Neuron (in vitro differentiated cells): ENCODE measurements at regions not wholly inside any gene's neighbourhood (a gene's known extent, or its start where the extent isn't known, plus 50 kb on each side); places are given as distances from the start of the nearest gene placed in this dataset.

ENCODE experiments used
- H2AFZ ChIP-seq: one replicate; pipeline ENCODE4 v1.6.1; 2013; ENCODE audit warnings: low read depth, mild to moderate bottlenecking, inconsistent platforms, low read length, moderate library complexity
- H3K27me3 ChIP-seq: one replicate; pipeline ENCODE4 v1.6.1; 2013; ENCODE audit warnings: low read length; ENCODE audit not compliant: insufficient read depth
- H3K36me3 ChIP-seq: one replicate; pipeline ENCODE4 v1.6.1; 2013; ENCODE audit warnings: low read length; ENCODE audit not compliant: insufficient read depth
- H3K4me1 ChIP-seq: one replicate; pipeline ENCODE4 v1.6.1; 2013; ENCODE audit warnings: low read length; ENCODE audit not compliant: insufficient read depth
- H3K4me3 ChIP-seq: 2 replicates; pipeline ENCODE4 v1.5.1; 2013; ENCODE audit warnings: mild to moderate bottlenecking, low read length, moderate library complexity
- H3K9me3 ChIP-seq: one replicate; pipeline ENCODE4 v1.6.1; 2013; ENCODE audit warnings: low read length

DNA sequence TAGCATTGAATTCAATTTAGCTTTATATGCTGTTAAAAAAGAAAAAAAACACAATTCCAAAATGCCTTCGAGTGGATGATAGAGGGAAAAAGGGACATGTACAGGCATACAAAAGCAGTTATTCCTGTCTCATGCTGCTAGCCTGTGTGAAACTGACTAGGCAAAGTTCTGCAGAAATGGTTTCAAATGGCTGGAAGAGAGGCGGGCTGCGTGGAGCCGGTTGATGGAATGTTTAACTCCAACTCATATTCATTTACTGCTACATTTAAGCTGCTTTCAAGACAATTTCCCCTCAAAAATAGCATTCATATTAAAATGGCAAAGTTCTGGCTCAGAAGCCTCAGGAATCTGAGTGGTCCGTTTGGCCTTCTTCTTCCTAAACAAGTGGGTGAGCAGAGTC, 143.8 kb upstream of the PPARGC1A start:
- H3K4me1 ChIP-seq, result no peaks in the 10 kb centered on the region
- H3K36me3 ChIP-seq, result no peaks in the 10 kb centered on the region
- H3K27me3 ChIP-seq, result no peaks in the 10 kb centered on the region
- H3K4me3 ChIP-seq, result no peak overlapping the region
- H3K9me3 ChIP-seq, result no peaks in the 10 kb centered on the region
- H2AFZ ChIP-seq, result no peak overlapping the region

DNA sequence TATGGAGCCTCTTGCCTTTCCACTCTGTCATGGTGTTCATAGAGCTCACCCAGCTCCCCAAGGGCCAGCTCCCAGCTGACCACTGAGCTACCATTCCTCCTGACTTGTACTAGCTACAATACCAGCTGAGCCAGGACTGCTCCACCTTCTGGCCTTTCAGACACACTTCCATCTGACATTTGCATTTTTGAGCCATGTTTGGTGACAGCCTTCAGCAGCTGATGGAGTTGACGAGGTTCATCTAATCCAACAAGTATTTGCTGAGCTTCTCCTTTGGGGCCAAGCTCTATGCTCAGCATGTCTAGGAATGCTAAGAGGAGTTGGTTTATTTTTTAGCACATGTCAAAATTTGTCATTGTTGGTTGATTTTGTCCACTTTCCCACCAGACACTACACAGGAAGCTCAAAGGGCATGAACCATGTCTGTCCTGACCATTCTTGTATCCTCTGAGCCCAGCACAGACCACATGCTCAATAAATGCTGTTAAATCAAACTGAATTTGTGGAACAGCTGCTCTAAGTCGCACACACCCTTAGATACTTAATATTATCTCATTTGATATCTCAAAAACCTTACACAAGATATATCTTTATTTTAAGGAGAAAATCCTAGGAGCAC, 142.6 kb upstream of the PPARGC1A start:
- H3K4me3 ChIP-seq, result no peak overlapping the region
- no peaks in the 10 kb centered on the region for H3K36me3 ChIP-seq
- no peaks in the 10 kb centered on the region for H3K4me1 ChIP-seq
- H3K27me3 ChIP-seq, result no peaks in the 10 kb centered on the region
- no peaks in the 10 kb centered on the region for H3K9me3 ChIP-seq
- H2AFZ ChIP-seq, result no peak overlapping the region

DNA sequence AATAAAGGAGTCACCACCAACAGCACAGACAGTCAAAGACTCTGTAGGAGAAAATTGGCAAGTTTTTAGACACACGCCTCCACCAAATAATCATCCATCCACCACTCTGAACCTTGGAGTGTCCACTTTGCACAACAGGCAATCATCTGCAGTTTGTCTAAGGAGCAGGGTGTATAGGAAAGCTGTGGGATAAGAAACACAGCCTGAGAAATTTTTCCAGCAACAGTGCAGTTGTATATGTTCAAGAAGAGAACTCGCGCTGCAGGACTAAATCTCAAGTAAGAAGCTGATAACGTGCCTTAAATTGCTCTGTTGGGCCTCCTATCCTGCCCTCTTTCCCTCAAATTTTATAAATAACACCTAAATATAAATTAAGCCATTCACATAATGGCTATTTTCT, 136.7 kb upstream of the PPARGC1A start:
- no peaks in the 10 kb centered on the region for H3K9me3 ChIP-seq
- no peak overlapping the region for H2AFZ ChIP-seq
- no peaks in the 10 kb centered on the region for H3K36me3 ChIP-seq
- no peaks in the 10 kb centered on the region for H3K27me3 ChIP-seq
- H3K4me3 ChIP-seq, result no peak overlapping the region
- H3K4me1 ChIP-seq, result no peaks in the 10 kb centered on the region

DNA sequence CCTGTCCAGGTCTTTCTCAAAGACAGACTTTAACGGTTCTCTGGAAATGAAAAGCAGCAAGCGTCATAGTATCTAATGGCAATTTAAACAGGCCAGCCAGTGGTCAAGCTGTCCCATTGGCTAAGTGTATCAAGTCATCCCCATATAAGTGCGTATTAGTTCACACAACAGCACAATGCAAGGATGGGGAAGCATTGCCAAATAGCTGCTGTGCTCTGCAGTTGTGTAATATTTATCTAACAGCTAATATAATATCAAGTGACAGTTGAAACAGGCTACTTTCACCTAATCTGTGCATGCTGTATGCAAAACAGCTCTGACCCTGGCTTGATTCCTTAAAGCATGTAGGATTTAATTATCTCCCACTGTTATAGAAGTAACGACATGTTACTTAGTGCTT, 134.8 kb upstream of the PPARGC1A start:
- no peaks in the 10 kb centered on the region for H3K4me1 ChIP-seq
- no peaks in the 10 kb centered on the region for H3K36me3 ChIP-seq
- no peaks in the 10 kb centered on the region for H3K27me3 ChIP-seq
- H2AFZ ChIP-seq, result no peak overlapping the region
- no peaks in the 10 kb centered on the region for H3K9me3 ChIP-seq
- H3K4me3 ChIP-seq, result no peak overlapping the region

DNA sequence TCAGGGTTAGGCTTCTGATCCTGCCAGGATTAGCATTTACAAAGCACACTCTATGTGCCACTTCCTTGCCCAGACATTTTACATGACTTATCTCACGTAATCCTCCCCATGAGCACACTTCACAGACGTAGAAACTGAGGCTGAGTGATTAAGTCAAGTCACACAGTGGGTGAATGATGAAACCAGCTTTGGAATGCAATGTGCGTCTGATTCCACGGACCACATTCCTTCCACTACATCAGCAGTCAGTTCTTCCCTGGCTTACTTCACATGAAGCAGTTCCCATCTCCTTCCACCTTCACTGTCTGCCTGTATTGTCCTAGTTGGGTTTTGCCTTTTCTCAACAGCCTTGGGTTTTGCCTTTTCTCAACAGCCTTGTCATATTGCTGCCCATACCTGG, 134.3 kb upstream of the PPARGC1A start:
- H3K27me3 ChIP-seq, result no peaks in the 10 kb centered on the region
- no peaks in the 10 kb centered on the region for H3K4me1 ChIP-seq
- no peaks in the 10 kb centered on the region for H3K36me3 ChIP-seq
- no peak overlapping the region for H2AFZ ChIP-seq
- no peak overlapping the region for H3K4me3 ChIP-seq
- H3K9me3 ChIP-seq, result no peaks in the 10 kb centered on the region

DNA sequence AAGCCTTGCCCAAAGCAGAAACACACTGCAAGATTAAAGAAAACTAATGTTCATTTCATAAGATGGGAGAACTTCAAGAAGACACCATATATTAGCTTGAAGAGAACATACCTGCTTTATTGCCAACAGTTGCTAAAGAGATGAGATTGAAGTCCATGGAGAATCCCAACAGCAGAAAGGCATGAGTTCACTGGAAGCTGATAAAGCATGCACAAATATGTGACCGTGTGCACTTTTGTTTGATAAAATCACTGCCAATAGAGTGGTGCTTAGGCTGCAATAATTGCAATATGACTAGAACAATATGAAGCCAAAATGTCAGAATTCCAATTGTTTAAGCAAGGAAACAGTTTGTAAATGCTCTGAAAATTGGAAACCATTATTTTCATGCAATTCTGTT, 125.9 kb upstream of the PPARGC1A start:
- no peaks in the 10 kb centered on the region for H3K27me3 ChIP-seq
- H2AFZ ChIP-seq, result no peak overlapping the region
- H3K4me3 ChIP-seq, result no peak overlapping the region
- no peaks in the 10 kb centered on the region for H3K36me3 ChIP-seq
- no peaks in the 10 kb centered on the region for H3K9me3 ChIP-seq
- peaks cover 13% of the 10 kb centered on the region for H3K4me1 ChIP-seq

DNA sequence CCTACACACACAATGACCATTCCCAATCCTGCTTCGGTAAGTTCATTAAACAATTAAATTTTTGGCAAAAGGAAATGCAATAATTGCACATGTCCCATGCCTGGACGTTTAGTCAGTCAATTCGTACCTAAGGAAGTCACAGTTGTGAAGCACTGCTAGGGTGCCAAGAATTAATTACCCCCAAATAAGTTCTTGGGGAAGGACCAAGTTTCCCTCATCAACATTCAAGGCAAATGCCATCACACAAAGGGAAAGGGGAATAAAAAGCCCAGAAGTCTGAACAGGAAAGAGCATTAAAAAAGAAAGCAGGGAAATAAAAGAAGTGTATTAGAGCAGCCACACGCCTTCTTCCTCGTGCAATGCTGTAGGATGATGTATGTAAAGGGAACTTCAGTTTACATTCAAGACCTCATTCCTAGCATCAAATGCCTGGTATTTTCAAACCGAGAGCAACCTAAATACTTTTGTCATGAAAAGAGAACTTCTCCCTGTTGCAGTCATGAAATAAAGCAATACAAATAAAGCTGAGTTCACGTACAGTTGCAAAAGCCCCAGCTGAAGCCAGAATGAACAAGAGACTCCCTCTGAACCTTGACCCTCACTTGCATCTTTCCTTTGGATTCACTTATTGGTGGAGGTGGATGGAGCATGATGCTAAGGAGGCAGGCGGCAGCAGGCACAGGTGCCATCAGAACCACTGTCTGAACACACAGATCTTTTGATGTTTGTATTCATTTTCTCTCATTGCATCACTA, 124.0 kb upstream of the PPARGC1A start:
- H3K4me1 ChIP-seq, result peaks cover 13% of the 10 kb centered on the region
- H3K4me3 ChIP-seq, result no peak overlapping the region
- no peak overlapping the region for H2AFZ ChIP-seq
- H3K9me3 ChIP-seq, result no peaks in the 10 kb centered on the region
- no peaks in the 10 kb centered on the region for H3K36me3 ChIP-seq
- no peaks in the 10 kb centered on the region for H3K27me3 ChIP-seq

DNA sequence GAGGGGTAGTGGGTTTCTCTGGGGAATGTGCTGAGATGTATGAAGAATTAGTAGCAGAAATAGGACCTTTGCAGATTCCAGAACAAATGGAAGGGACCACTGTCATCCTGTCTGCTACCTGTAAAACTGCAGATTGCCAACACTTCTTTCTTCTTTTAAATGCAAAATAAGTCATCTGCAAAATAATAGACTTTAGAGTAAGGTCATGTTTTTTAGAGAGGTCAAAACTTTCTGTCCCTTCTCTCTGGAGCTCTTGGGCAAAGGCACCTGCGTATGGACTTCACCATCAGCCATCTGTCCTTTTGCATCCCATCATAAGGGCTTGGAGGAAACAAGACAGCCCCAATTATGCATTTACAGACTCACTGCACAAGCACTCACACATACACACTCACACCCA, 121.1 kb upstream of the PPARGC1A start:
- H3K4me3 ChIP-seq, result no peak overlapping the region
- no peaks in the 10 kb centered on the region for H3K9me3 ChIP-seq
- H3K36me3 ChIP-seq, result no peaks in the 10 kb centered on the region
- no peaks in the 10 kb centered on the region for H3K27me3 ChIP-seq
- no peak overlapping the region for H2AFZ ChIP-seq
- H3K4me1 ChIP-seq, result peaks cover 22% of the 10 kb centered on the region

DNA sequence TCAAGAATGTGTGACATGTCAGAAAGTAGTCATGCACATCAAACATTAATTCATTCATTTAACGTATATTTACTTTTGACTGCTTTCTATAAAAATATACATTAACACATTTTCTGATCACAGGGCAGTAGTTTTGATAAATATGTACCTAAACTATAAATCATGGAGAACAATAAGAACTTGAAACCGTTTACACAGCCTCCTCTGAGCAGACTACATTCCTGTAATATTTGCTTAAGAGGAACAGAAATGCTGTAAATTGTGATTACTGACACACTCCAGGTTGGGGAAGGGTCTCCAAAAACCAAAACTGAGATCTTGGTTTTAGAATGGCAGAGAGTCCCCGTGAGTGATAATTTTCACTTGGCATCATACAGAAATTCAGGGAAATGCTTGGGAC, 120.7 kb upstream of the PPARGC1A start:
- no peak overlapping the region for H2AFZ ChIP-seq
- no peaks in the 10 kb centered on the region for H3K9me3 ChIP-seq
- H3K4me3 ChIP-seq, result no peak overlapping the region
- H3K36me3 ChIP-seq, result no peaks in the 10 kb centered on the region
- H3K4me1 ChIP-seq, result peaks cover 22% of the 10 kb centered on the region
- no peaks in the 10 kb centered on the region for H3K27me3 ChIP-seq

DNA sequence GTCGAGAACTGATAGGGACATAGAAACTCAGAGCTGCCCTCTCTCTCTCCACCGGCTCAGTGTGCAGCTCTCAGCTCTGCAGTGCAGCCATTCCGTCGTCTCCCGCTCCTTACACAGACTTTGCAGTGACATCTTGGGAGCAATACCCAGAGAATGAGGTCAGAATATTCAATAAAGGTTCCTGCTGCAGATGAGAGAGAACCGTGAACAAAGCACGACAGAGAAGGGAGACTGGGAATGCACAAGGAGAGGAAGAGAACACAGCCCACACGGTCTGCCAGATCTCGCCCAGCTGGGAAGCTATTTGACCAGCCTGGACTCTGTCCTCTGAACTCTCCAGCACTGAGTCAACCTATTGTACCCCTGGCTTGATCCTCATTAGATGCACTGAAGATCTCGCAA, 118.0 kb upstream of the PPARGC1A start:
- Histone ChIP-seq H3K36me3 (no peaks in the 10 kb centered on the region), H3K4me3 (no peak overlapping the region), H3K4me1 (peaks cover 9% of the 10 kb centered on the region), H3K9me3 (no peaks in the 10 kb centered on the region), H2AFZ (peak overlapping the region; percentile 17), H3K27me3 (no peaks in the 10 kb centered on the region)

DNA sequence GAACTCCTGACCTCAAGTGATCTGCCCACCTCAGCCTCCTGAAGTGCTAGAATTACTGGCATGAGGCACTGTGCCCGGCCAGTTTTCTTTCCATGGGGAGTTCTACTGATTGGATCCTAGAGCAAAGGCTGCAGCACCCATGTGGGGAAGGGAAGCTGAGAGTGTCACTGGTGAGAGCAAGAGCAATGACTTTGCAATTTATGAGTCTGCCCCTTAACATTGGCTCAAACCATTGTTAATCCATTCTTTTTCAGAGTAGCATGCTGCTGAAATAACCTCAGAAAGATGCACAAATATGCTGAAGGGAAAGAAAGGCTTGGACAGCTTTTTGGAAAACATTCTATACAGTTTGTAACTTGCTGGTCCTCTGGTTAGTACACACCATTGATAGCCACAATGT, 116.4 kb upstream of the PPARGC1A start:
- Histone ChIP-seq H3K27me3 (no peaks in the 10 kb centered on the region), H3K4me1 (peaks cover 9% of the 10 kb centered on the region), H2AFZ (no peak overlapping the region), H3K9me3 (no peaks in the 10 kb centered on the region), H3K36me3 (no peaks in the 10 kb centered on the region), H3K4me3 (no peak overlapping the region)

DNA sequence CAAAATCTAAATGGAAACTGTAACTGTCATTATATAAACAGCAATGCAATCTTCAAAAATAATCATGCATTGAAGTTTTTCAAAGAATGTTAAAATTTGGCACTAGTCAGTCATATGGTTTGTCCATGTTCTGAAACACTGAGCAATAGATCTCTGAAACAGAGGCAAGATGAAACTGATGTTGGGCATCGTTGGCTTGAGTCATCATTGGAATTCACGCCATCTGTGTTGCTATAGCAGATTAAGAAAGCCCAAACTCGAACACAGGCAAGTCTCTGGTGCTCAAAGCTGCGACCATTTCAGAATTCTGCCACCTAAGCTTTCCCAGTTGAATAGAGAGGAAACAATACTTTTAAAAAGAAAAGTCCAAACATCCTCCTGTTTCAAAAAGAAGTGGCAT, 114.1 kb upstream of the PPARGC1A start:
- Histone ChIP-seq H3K4me1 (peaks cover 11% of the 10 kb centered on the region), H2AFZ (no peak overlapping the region), H3K9me3 (no peaks in the 10 kb centered on the region)

DNA sequence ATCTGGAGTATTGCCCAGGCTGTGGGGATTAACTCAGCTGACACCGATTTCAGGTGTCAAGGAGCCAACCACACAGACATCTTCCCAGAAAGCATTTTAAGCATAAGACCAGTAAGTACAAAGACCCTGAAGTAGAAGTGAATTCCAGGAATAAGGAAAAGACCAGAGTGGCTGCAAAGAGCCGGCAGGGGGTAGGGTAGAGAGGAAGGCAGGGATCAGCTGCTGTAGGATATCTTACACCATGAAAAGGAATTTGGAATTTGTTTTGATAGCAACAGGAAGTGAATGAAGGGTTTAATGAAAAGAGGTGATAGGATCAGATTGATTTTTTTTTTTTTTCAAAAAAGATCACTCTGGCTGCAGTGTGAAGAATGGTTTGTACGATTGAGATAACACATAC, 113.6 kb upstream of the PPARGC1A start:
- no peak overlapping the region for H2AFZ ChIP-seq
- no peaks in the 10 kb centered on the region for H3K27me3 ChIP-seq
- no peaks in the 10 kb centered on the region for H3K9me3 ChIP-seq
- H3K36me3 ChIP-seq, result no peaks in the 10 kb centered on the region
- H3K4me1 ChIP-seq, result peaks cover 11% of the 10 kb centered on the region
- no peak overlapping the region for H3K4me3 ChIP-seq

More for the DNA sequence above, 114.1 kb upstream of the PPARGC1A start:
- Histone ChIP-seq H3K4me3 (no peak overlapping the region), H3K27me3 (no peaks in the 10 kb centered on the region), H3K36me3 (no peaks in the 10 kb centered on the region)
